Sigmoid colon (tissue), 6 donors: ENCODE measurements at regions not wholly inside any gene's neighbourhood (a gene's known extent, or its start where the extent isn't known, plus 50 kb on each side); places are given as distances from the start of the nearest gene placed in this dataset.

ENCODE experiments used
- DNase-seq: peaks from one replicate; pipeline ENCODE4 v3.0.0-alpha.2; 2019
- H3K27ac ChIP-seq, 4 donors: fragments of 200-600 bp; sonication (generic); one replicate each; pipeline ENCODE4 v1.5.1; 2016 to 2019; ENCODE audit warnings: mild to moderate bottlenecking in 1 of 4
- H3K27me3 ChIP-seq, 3 donors: fragments of 200-600 bp; sonication (generic); one replicate each; pipeline ENCODE4 v1.5.1; 2019; ENCODE audit warnings: mild to moderate bottlenecking in 1 of 3
- H3K36me3 ChIP-seq, 4 donors: fragments of 200-600 bp; sonication (generic); one replicate each; pipeline ENCODE4 v1.5.1; 2016 to 2019
- H3K4me1 ChIP-seq, 4 donors: fragments of 200-600 bp; sonication (generic); one replicate each; pipeline ENCODE4 v1.5.1; 2017 to 2019
- H3K4me3 ChIP-seq, 4 donors: fragments of 200-600 bp; sonication (generic); one replicate each; pipeline ENCODE4 v1.5.1; 2017 to 2019; ENCODE audit warnings: mild to moderate bottlenecking in 2 of 4, moderate library complexity in 1 of 4
- H3K9me3 ChIP-seq, 4 donors: fragments of 200-600 bp in 3 of 4; sonication (generic) in 3 of 4; one replicate each; pipeline versions ENCODE4 v1.5.1 to v1.6.1; 2013 to 2019
- EP300 ChIP-seq, 4 donors: sonication (generic); formaldehyde crosslinking; IDR thresholded peaks; one replicate each; pipeline ENCODE4 v1.6.1; 2017; ENCODE audit warnings: antibody characterized with exemption in 4 of 4
- POLR2A ChIP-seq, 2 donors: fragments of 450-650 bp; IDR thresholded peaks; one replicate each; pipeline ENCODE4 v1.6.1; 2016; ENCODE audit warnings: antibody characterized with exemption in 2 of 2, mild to moderate bottlenecking in 2 of 2, moderate library complexity in 2 of 2
- POLR2AphosphoS5 ChIP-seq, 4 donors: sonication (generic); formaldehyde crosslinking; IDR thresholded peaks; one replicate each; pipeline ENCODE4 v1.6.1; 2017; ENCODE audit warnings: antibody characterized with exemption in 4 of 4
- WGBS, 2 donors: extraction: QIAGEN DNeasy Blood & Tissue Kit; methylation state at CpG; one replicate each; pipeline ENCODE4 v1.1.7; 2013; 5-methylcytosine and 5-hydroxymethylcytosine counted together
- intact Hi-C: fragments of 100-400 bp; cut with DNase I; formaldehyde crosslinking; loops from one replicate; pipeline ENCODE4 v1.15.1; 2023
- TF ChIP-seq, protein P1 (sequence below), 4 experiments: fragments of 450-650 bp in 3 of 4; fragments of 200-600 bp in 1 of 4; IDR thresholded peaks; one replicate each; pipeline ENCODE4 v1.5.1; 2016 to 2019; ENCODE audit warnings: antibody characterized with exemption in 4 of 4, mild to moderate bottlenecking in 3 of 4, moderate library complexity in 2 of 4
- donor health status: healthy with polysubstance abuse.
- donor health status: healthy.

DNA sequence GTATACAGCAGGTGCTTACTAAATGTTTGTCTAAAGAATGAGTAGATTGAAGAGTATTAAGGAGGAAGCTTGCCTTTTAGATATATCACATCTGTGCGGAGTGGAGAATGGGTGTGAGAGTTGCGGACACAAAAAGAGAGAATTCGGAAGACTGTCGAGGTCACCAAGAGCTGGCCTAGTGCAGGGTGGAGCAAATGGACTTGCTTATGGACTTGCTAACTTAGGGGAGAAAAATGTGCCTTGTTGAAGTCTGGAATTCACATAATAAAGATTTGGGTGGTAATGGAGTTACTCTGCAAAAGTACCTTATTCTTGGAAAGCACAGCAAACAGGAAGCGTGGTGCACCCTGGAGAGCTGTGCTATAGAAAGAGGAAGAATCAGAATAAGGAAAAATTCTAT, 361.7 kb downstream of the PRDM2 start:
- no peak overlapping the region for H3K4me3 ChIP-seq
- 92 to 97% methylated on average over 5 of the region's 5 CpGs for WGBS, 2 donors
- no peaks in the 10 kb centered on the region for H3K27me3 ChIP-seq
- H3K27ac ChIP-seq: no peak overlapping the region
- no peaks in the 10 kb centered on the region for H3K36me3 ChIP-seq
- TF ChIP-seq, protein P1, sequence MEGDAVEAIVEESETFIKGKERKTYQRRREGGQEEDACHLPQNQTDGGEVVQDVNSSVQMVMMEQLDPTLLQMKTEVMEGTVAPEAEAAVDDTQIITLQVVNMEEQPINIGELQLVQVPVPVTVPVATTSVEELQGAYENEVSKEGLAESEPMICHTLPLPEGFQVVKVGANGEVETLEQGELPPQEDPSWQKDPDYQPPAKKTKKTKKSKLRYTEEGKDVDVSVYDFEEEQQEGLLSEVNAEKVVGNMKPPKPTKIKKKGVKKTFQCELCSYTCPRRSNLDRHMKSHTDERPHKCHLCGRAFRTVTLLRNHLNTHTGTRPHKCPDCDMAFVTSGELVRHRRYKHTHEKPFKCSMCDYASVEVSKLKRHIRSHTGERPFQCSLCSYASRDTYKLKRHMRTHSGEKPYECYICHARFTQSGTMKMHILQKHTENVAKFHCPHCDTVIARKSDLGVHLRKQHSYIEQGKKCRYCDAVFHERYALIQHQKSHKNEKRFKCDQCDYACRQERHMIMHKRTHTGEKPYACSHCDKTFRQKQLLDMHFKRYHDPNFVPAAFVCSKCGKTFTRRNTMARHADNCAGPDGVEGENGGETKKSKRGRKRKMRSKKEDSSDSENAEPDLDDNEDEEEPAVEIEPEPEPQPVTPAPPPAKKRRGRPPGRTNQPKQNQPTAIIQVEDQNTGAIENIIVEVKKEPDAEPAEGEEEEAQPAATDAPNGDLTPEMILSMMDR (IDR thresholded peaks at IDR 0.05): no peak
- TF ChIP-seq EP300 (IDR thresholded peaks at IDR 0.05) (no peak), POLR2AphosphoS5 (IDR thresholded peaks at IDR 0.05) (no peak), POLR2A (IDR thresholded peaks at IDR 0.05) (no peak)
- no peaks in the 10 kb centered on the region for H3K4me1 ChIP-seq
- intact Hi-C loops: no loop called here
- H3K9me3 ChIP-seq: peaks cover 0 to 7% (median 3%) of the 10 kb centered on the region in 4 donors
- no peak for DNase-seq

- TF ChIP-seq POLR2A (IDR thresholded peaks at IDR 0.05): no peak
- no peak for TF ChIP-seq POLR2AphosphoS5 (IDR thresholded peaks at IDR 0.05)
- TF ChIP-seq EP300 (IDR thresholded peaks at IDR 0.05): no peak
- TF ChIP-seq, protein P1 (IDR thresholded peaks at IDR 0.05): no peak
- no peak overlapping the region for H3K4me3 ChIP-seq
- no peaks in the 10 kb centered on the region for H3K36me3 ChIP-seq
- WGBS, 2 donors: 64 to 85% methylated on average over 4 of the region's 4 CpGs
- peaks cover 0 to 7% (median 3%) of the 10 kb centered on the region in 4 donors for H3K9me3 ChIP-seq
- H3K4me1 ChIP-seq: no peaks in the 10 kb centered on the region
- DNase-seq: no peak
- H3K27me3 ChIP-seq: no peaks in the 10 kb centered on the region
- H3K27ac ChIP-seq: no peak overlapping the region
- intact Hi-C loops: no loop called here
These were observed 362.7 kb downstream of the PRDM2 start for GRCh38 chr1:14062669-14063068.

DNA sequence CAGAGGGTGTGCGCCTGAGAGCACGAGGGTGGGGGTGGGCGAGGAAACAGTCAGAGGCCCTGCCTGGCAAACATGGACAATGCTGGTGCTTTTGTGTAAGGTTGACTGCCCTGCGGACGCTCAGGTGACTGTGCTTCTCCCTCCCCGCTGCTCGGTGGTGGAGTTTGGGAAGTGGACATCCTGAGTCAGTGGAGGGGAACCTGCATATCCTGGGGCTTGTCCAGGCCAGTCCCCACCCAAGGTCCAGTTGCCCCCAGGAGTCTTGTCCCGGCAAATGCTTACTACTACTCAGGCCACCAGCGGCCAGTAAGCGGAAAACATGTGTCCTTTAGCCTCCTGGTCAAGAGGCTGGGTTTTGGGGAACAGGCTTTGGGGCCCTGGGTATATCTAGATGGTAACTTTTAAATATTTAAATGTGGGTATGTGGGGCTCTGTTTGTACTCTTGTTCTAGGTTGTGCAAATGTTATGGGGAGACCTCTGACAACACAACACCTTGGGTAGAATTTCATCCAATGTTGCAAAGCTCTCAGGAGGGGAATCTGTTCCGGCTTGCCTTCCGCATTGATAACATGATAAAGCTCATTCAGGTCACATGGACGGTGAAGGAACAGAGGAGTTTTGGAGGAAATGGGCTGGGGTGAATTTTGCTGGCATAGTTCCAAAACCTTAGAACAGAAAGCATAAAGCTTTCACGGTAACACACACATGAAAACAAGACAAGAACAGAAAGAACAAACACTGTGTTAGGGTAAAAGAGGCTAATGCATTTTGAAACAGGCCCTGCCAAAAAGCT, 364.9 kb downstream of the PRDM2 start:
- intact Hi-C loops: no loop called here
- no peaks in the 10 kb centered on the region for H3K9me3 ChIP-seq
- no peak overlapping the region for H3K4me3 ChIP-seq
- no peaks in the 10 kb centered on the region for H3K36me3 ChIP-seq
- H3K27me3 ChIP-seq: no peaks in the 10 kb centered on the region
- no peak for DNase-seq
- no peaks in the 10 kb centered on the region for H3K4me1 ChIP-seq
- no peak overlapping the region for H3K27ac ChIP-seq
- TF ChIP-seq POLR2AphosphoS5 (IDR thresholded peaks at IDR 0.05) (no peak), POLR2A (IDR thresholded peaks at IDR 0.05) (no peak), EP300 (IDR thresholded peaks at IDR 0.05) (no peak)
- TF ChIP-seq, protein P1 (IDR thresholded peaks at IDR 0.05): no peak
- 83 to 93% methylated on average over 14 of the region's 14 CpGs for WGBS, 2 donors

- WGBS, 2 donors: 91 to 95% methylated on average over 6 of the region's 6 CpGs
- no peaks in the 10 kb centered on the region for H3K27me3 ChIP-seq
- H3K36me3 ChIP-seq: no peaks in the 10 kb centered on the region
- H3K4me1 ChIP-seq: no peaks in the 10 kb centered on the region
- intact Hi-C loops: no loop called here
- no peak overlapping the region for H3K27ac ChIP-seq
- H3K9me3 ChIP-seq: no peaks in the 10 kb centered on the region
- no peak overlapping the region for H3K4me3 ChIP-seq
- DNase-seq: no peak
- TF ChIP-seq POLR2A (IDR thresholded peaks at IDR 0.05): no peak
- TF ChIP-seq, protein P1 (IDR thresholded peaks at IDR 0.05): no peak
- no peak for TF ChIP-seq EP300 (IDR thresholded peaks at IDR 0.05)
- no peak for TF ChIP-seq POLR2AphosphoS5 (IDR thresholded peaks at IDR 0.05)
These were observed 365.5 kb downstream of the PRDM2 start for GRCh38 chr1:14065486-14065885.

DNA sequence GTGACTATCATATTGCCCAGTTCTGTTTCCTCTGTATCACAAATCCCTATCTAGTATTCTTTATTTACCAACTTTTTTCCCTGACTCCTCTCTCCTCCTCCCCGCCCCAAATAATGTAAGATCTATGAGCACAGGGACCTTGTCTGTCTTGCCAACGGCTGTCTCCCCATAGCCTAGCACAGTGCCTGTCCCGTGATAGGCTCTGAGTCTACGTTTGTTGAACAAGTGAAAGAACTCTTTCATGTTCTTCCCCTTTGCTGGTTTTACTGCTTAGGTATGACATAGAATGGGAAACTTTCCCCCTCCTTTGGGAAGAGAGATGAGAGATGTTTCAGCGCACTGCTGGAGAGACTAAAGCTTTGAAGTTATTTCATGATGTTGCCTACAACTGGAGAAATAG, 367.0 kb downstream of the PRDM2 start:
- no peaks in the 10 kb centered on the region for H3K27me3 ChIP-seq
- H3K36me3 ChIP-seq: no peaks in the 10 kb centered on the region
- no peaks in the 10 kb centered on the region for H3K4me1 ChIP-seq
- H3K4me3 ChIP-seq: no peak overlapping the region
- 87 to 92% methylated on average over 5 of the region's 5 CpGs for WGBS, 2 donors
- intact Hi-C loops: no loop called here
- no peak for TF ChIP-seq POLR2A (IDR thresholded peaks at IDR 0.05)
- no peak for TF ChIP-seq EP300 (IDR thresholded peaks at IDR 0.05)
- TF ChIP-seq POLR2AphosphoS5 (IDR thresholded peaks at IDR 0.05): no peak
- TF ChIP-seq, protein P1 (IDR thresholded peaks at IDR 0.05): no peak
- no peak for DNase-seq
- no peak overlapping the region for H3K27ac ChIP-seq
- H3K9me3 ChIP-seq: no peaks in the 10 kb centered on the region
